ENCODE measurements at regions not wholly inside any gene's neighbourhood (a gene's known extent, or its start where the extent isn't known, plus 50 kb on each side); places are given as distances from the start of the nearest gene placed in this dataset.

GRCh38 chr14:53525608-53526007, 372.5 kb upstream of the DDHD1 start:
- H2BK12ac ChIP-seq (ENCODE audit: low read depth, low read length), result no peak overlapping the region
- H3K23me2 ChIP-seq (ENCODE audit: low read depth, low read length), result no peaks in the 10 kb centered on the region; the same call in 1 of the 2 replicates
- H3K56ac ChIP-seq (replicated peaks; ENCODE audit: insufficient read length, low read depth, low read length), result no peak overlapping the region
- no peaks in the 10 kb centered on the region for H3K79me2 ChIP-seq (ENCODE audit: control insufficient read depth in 1 of 2, insufficient read depth in 2 of 2, low read length in 2 of 2)
- no peaks in the 10 kb centered on the region for H3K36me3 ChIP-seq (ENCODE audit: control insufficient read depth in 2 of 4, insufficient read depth in 4 of 4, low read length in 3 of 4)
- no peak overlapping the region for H4K5ac ChIP-seq (ENCODE audit: insufficient read length, low read depth, low read length)
- no peak overlapping the region for H3K18ac ChIP-seq (ENCODE audit: extremely low read depth, low read length)
- H3K23ac ChIP-seq (ENCODE audit: insufficient read length), result no peak overlapping the region
- no peak overlapping the region for H2BK120ac ChIP-seq (replicated peaks; ENCODE audit: low read depth, low read length)
- H3K4me1 ChIP-seq (replicated peaks in 1 of 4; ENCODE audit: control insufficient read depth in 3 of 4, insufficient read depth in 4 of 4, low read length in 3 of 4), result no peaks in the 10 kb centered on the region
- 0 out of 2 replicates have a peak, but pooled peaks have one; percentile 17 for TF ChIP-seq CEBPB (IDR thresholded peaks at IDR 0.05; ENCODE audit: low read depth, low read length)
- no peak for TF ChIP-seq E2F6 (IDR thresholded peaks at IDR 0.05)
- TF ChIP-seq SIN3A (conservative IDR thresholded peaks at IDR 0.05 in 1 of 2, IDR thresholded peaks at IDR 0.05 in 1 of 2; ENCODE audit: low read depth in 1 of 2, low read length in 2 of 2), result no peak
- no peak overlapping the region for H3K9ac ChIP-seq (replicated peaks in 1 of 4; ENCODE audit: extremely low read depth in 1 of 4, low read depth in 3 of 4, low read length in 3 of 4)
- H3K4me3 ChIP-seq (ENCODE audit: extremely low read depth in 1 of 4, insufficient read depth in 2 of 4, low read depth in 3 of 4, low read length in 4 of 4), result no peak overlapping the region
- H3K9me3 ChIP-seq (ENCODE audit: insufficient read depth in 2 of 2, low read depth in 1 of 2, low read length in 1 of 2), result no peaks in the 10 kb centered on the region
- no peak overlapping the region for H4K91ac ChIP-seq (replicated peaks; ENCODE audit: insufficient read length, low read length)
- no peak overlapping the region for H3K4me2 ChIP-seq (ENCODE audit: insufficient read depth in 1 of 2, low read depth in 2 of 2, low read length in 2 of 2)
- no peak overlapping the region for H4K8ac ChIP-seq (ENCODE audit: extremely low read depth, insufficient read depth, low read length)
- no peak overlapping the region for H3K14ac ChIP-seq (ENCODE audit: insufficient read length)
- no peak overlapping the region for H2AK5ac ChIP-seq (ENCODE audit: low read depth, low read length)
- no peak overlapping the region for H2BK5ac ChIP-seq (ENCODE audit: low read depth, low read length)
- POLR2A ChIA-PET (ENCODE audit: partially characterized antibody), result interaction anchor here (0.9 to 1.6 kb wide), 2 partner anchors 8 to 814 kb away, joined by 3 read pairs; no protein-coding TSS in a partner anchor
- no peak overlapping the region for H3K27ac ChIP-seq (ENCODE audit: low read depth, low read length)
- H2BK20ac ChIP-seq (ENCODE audit: low read length), result no peak overlapping the region
- H3K79me1 ChIP-seq (ENCODE audit: low read depth, low read length), result no peaks in the 10 kb centered on the region
- no peak for FAIRE-seq
- DNase-seq (ENCODE audit: low read depth in 1 of 2, low spot score in 2 of 2), result no peak
- WGBS, 2 experiments (ENCODE audit: extremely low coverage in 1 of 2, insufficient coverage in 1 of 2, insufficient read length in 1 of 2, insufficient replicate concordance in 2 of 2, low coverage in 1 of 2, low lambda C conversion rate in 2 of 2, missing lambda C conversion rate in 1 of 2), result 98% methylated on average over 2 of the region's 2 CpGs; no CpG with 5 or more reads in 1 of the 2 experiments
- H2AFZ ChIP-seq (ENCODE audit: low read length), result no peak overlapping the region
- H3K4ac ChIP-seq (replicated peaks; ENCODE audit: insufficient read length, low read depth, low read length), result no peak overlapping the region
- CTCF ChIA-PET (ENCODE audit: partially characterized antibody), result interaction anchor here (0.7 to 1.2 kb wide), 4 partner anchors 15 to 822 kb away, joined by 3 to 4 read pairs (median 3); no protein-coding TSS in a partner anchor
- H4K20me1 ChIP-seq (replicated peaks in 1 of 2; ENCODE audit: control insufficient read depth in 1 of 2, insufficient read depth in 2 of 2, low read length in 2 of 2), result no peaks in the 10 kb centered on the region
- no peaks in the 10 kb centered on the region; a peak in 1 of 7 replicates for H3K27me3 ChIP-seq (replicated peaks in 1 of 4; ENCODE audit: control insufficient read depth in 3 of 4, extremely low read depth in 1 of 4, insufficient read depth in 3 of 4, low read length in 3 of 4)
- no peak overlapping the region for H2BK15ac ChIP-seq (ENCODE audit: low read length)

Measured in H1 (cell line).